ENCODE measurements at regions not wholly inside any gene's neighbourhood (a gene's known extent, or its start where the extent isn't known, plus 50 kb on each side); places are given as distances from the start of the nearest gene placed in this dataset.

DNA sequence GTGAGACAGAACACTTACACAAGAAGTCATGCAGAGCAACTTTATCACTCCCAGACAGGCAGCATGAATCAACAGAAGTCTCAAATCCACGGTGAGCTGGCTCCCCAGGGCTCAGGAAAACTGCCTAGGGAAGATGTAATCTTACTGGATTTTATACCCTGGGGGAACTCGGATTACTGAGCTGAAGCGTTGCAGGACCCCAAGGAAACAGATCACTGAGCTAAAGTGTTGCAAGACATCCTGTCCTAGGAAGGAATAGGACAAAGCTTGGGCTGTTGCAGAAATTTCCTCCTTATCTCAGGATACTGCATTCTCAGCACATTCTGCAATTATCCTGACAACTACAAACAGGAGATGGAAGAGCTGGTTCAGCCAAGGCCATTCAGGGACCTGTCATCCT, 224.8 kb downstream of the TFAP2A start:
- no peak for DNase-seq
- no peak for ATAC-seq
- TF ChIP-seq, protein P1, sequence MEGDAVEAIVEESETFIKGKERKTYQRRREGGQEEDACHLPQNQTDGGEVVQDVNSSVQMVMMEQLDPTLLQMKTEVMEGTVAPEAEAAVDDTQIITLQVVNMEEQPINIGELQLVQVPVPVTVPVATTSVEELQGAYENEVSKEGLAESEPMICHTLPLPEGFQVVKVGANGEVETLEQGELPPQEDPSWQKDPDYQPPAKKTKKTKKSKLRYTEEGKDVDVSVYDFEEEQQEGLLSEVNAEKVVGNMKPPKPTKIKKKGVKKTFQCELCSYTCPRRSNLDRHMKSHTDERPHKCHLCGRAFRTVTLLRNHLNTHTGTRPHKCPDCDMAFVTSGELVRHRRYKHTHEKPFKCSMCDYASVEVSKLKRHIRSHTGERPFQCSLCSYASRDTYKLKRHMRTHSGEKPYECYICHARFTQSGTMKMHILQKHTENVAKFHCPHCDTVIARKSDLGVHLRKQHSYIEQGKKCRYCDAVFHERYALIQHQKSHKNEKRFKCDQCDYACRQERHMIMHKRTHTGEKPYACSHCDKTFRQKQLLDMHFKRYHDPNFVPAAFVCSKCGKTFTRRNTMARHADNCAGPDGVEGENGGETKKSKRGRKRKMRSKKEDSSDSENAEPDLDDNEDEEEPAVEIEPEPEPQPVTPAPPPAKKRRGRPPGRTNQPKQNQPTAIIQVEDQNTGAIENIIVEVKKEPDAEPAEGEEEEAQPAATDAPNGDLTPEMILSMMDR (IDR thresholded peaks at IDR 0.05): no peak
- H3K36me3 ChIP-seq (ENCODE audit: low read depth): no peaks in the 10 kb centered on the region
- intact Hi-C loops (cut with DNase I, micrococcal nuclease): no loop called here
- H3K4me3 ChIP-seq: no peak overlapping the region
- no peaks in the 10 kb centered on the region for H3K9me3 ChIP-seq
- no peaks in the 10 kb centered on the region for H3K4me1 ChIP-seq (ENCODE audit: low read depth)

DNA sequence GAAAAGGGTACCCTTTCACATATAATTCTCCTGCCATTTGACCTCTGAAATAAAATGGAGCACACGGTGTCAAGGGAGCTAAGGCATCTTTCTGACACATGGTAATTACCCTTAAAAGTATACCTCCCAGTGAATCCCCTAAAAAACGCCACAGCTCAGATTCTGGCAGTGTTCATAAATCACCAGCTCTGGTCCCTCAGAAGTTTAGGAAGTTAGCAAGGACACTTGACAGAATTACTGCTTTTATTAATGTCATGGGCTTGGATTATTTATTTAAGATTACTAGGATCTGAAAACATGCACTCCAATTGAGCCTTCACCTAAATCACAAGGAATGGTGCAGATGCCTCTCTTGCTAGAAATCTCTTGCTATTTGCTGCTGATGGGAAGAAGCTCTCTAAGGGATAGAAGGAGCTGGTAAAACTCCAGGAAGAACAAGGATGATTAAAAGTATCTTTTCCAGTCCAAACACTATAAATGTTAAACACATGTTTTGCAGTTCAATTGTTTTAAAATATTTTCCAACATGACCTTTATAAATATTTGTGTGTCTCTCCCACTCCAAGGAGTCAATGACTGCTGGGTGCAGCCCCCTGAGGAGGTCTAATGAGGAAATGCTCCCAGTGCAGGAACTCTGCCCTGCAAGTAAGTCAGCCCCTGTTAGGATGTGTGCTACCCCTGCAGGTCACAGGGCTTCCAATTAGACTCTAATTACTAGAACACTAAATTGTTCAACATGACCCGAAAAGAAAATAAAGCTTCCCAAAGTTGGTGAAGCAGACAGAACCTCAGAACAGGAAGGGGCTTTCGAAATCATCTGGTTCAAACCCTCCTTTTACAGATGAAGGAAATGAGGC, 230.3 kb downstream of the TFAP2A start:
- TF ChIP-seq, protein P1 (IDR thresholded peaks at IDR 0.05): no peak
- H3K4me3 ChIP-seq: no peak overlapping the region
- no peaks in the 10 kb centered on the region for H3K36me3 ChIP-seq (ENCODE audit: low read depth)
- no peak for ATAC-seq
- H3K4me1 ChIP-seq (ENCODE audit: low read depth): no peaks in the 10 kb centered on the region
- intact Hi-C loops (cut with DNase I, micrococcal nuclease): no loop called here
- H3K9me3 ChIP-seq: no peaks in the 10 kb centered on the region
- no peak for DNase-seq

DNA sequence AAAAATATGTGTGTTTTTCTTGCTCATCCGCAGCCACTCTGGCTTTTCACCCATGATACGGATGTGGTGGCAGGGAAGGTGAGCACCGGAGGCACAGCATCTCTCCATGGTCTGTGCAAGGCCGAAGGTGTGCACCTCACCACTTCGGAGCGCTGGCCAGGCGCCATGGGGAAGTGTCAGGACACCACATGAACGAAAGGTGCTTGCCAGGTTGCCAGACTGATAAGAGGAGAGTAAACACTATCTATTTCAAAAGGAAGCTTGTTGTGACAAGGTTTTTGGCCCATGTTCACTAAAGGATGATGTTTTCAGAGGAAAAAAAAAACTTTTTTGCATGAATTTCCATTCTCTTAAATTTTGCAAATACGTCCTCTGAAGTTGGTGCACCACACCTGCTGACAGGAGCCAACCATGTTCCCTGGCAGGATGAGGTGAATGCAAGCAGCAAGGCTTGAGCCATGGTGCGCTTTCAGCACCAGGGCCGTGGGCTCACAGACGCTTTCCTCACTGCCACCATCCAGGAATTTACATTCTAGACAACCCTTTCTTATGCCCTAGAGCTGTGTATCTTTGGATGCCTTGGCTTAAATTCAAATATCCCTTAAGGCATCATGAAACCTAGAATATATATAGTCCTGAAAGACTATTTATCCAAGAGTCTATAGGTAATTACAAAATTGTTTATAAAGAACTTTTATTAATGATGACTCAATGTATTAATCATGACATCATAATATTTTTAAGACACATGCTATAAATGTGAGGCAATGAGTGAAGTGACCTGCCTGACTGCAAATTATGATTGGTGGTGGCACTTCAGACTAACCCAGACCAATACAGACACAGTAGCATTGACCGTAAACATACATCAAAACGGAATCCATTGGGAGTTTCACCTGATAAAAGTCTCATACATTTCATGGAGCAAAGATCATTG, 234.5 kb downstream of the TFAP2A start:
- TF ChIP-seq, protein P1 (IDR thresholded peaks at IDR 0.05): no peak
- no peaks in the 10 kb centered on the region for H3K36me3 ChIP-seq (ENCODE audit: low read depth)
- H3K9me3 ChIP-seq: no peaks in the 10 kb centered on the region
- H3K4me3 ChIP-seq: no peak overlapping the region
- H3K4me1 ChIP-seq (ENCODE audit: low read depth): no peaks in the 10 kb centered on the region
- DNase-seq (peak in 1 of 3 donors; percentile 23), ATAC-seq (no peak)
- intact Hi-C loops (cut with DNase I, micrococcal nuclease): no loop called here

DNA sequence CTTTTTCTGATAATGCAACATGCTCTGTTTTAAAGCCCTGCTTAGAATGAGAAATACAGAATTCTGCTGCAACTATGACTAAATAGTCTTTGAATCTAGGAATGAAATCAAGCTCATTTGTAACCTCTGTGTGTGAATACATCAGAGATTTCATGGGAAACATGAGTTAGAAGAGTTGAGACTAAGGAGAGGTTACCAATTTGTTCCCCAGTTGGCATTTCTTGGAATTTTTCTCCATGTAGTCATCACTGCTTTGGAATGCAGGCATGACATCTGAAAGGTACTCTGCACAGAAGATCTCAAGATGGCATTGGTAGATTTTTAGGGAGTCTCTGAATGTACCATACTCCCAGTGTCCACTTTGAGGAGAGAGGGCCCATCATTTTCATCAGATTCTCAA, 237.2 kb downstream of the TFAP2A start:
- Histone ChIP-seq H3K4me3 (no peak overlapping the region), H3K4me1 (ENCODE audit: low read depth) (no peaks in the 10 kb centered on the region), H3K9me3 (no peaks in the 10 kb centered on the region), H3K36me3 (ENCODE audit: low read depth) (no peaks in the 10 kb centered on the region)
- TF ChIP-seq, protein P1 (IDR thresholded peaks at IDR 0.05): no peak
- DNase-seq: no peak
- intact Hi-C loops (cut with DNase I, micrococcal nuclease): no loop called here
- ATAC-seq: no peak

DNA sequence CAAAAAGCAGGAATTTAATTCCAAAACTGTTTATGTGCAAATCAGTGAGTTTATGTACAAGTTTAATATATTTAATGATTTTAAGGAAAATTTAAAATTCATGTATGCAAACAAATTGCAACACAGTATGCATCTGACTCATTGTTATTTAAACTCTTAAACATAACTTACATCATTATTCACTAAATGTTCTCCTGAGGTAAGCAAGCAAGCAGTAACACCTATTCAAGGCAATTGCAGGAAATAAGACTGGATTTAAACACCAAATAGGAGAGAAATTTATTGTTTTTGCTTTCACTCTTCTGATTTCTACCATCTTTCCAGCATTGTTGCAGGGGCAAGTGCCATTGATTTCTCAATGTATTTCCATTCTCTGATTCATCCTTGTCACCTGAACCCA, 239.5 kb downstream of the TFAP2A start:
- no peak overlapping the region for H3K4me3 ChIP-seq
- H3K36me3 ChIP-seq (ENCODE audit: low read depth): no peaks in the 10 kb centered on the region
- intact Hi-C loops (cut with DNase I, micrococcal nuclease): no loop called here
- no peaks in the 10 kb centered on the region for H3K4me1 ChIP-seq (ENCODE audit: low read depth)
- TF ChIP-seq, protein P1 (IDR thresholded peaks at IDR 0.05): no peak
- no peak for DNase-seq
- H3K9me3 ChIP-seq: no peaks in the 10 kb centered on the region
- ATAC-seq: no peak
